ENCODE measurements at regions not wholly inside any gene's neighbourhood (a gene's known extent, or its start where the extent isn't known, plus 50 kb on each side); places are given as distances from the start of the nearest gene placed in this dataset.

GRCh38 chr3:88398581-88398980, 248.8 kb downstream of the C3orf38 start:
- TF ChIP-seq GABPA (IDR thresholded peaks at IDR 0.05; ENCODE audit: low read depth) (no peak), CTCF (IDR thresholded peaks at IDR 0.05; ENCODE audit: insufficient read depth, low read length) (no peak)
